Neural crest cell (in vitro differentiated cells): ENCODE measurements at regions not wholly inside any gene's neighbourhood (a gene's known extent, or its start where the extent isn't known, plus 50 kb on each side); places are given as distances from the start of the nearest gene placed in this dataset.

ENCODE experiments used
- DNase-seq: peaks from one replicate; pipeline ENCODE4 v3.0.0; 2021; ENCODE audit warnings: low read depth, mixed read lengths, low spot score
- H3K27ac Mint-ChIP-seq: one replicate; pipeline ENCODE4 v1.8.0; 2021; ENCODE audit warnings: mild to moderate bottlenecking, mixed read lengths; ENCODE audit not compliant: unreplicated experiment
- H3K27me3 Mint-ChIP-seq: 2 replicates; pipeline ENCODE4 v1.8.0; 2021; ENCODE audit warnings: low read depth, mild to moderate bottlenecking, mixed read lengths
- H3K36me3 Mint-ChIP-seq: 2 replicates; pipeline ENCODE4 v1.8.0; 2021; ENCODE audit warnings: low read depth, mild to moderate bottlenecking, mixed read lengths
- H3K4me1 Mint-ChIP-seq: 2 replicates; pipeline ENCODE4 v1.8.0; 2021; ENCODE audit warnings: mixed read lengths
- H3K4me3 Mint-ChIP-seq: one replicate; pipeline ENCODE4 v1.8.0; 2021; ENCODE audit warnings: mild to moderate bottlenecking, mixed read lengths
- H3K9me3 Mint-ChIP-seq: 2 replicates; pipeline ENCODE4 v1.8.0; 2021; ENCODE audit warnings: mixed read lengths
- CTCF ChIP-seq: fragments of 200-600 bp; sonication (generic); conservative IDR thresholded peaks from 2 replicates; pipeline ENCODE4 v1.5.0; 2021; ENCODE audit warnings: antibody characterized with exemption, mild to moderate bottlenecking

- no peak overlapping the region for H3K27ac Mint-ChIP-seq
These were observed 121.3 kb upstream of the THBS1 start for GRCh38 chr15:39459548-39459947.

GRCh38 chr15:39460748-39461147 is 120.1 kb upstream of the THBS1 start:
- H3K27me3 Mint-ChIP-seq, result no peaks in the 10 kb centered on the region
- no peak for TF ChIP-seq CTCF
- H3K27ac Mint-ChIP-seq, result peak overlapping the region; percentile 45
- no peak for DNase-seq
- no peak overlapping the region for H3K4me3 Mint-ChIP-seq
- H3K4me1 Mint-ChIP-seq, result peaks cover 1% of the 10 kb centered on the region
- H3K36me3 Mint-ChIP-seq, result no peaks in the 10 kb centered on the region
- H3K9me3 Mint-ChIP-seq, result peaks cover 12% of the 10 kb centered on the region

More at GRCh38 chr15:39459548-39459947, 121.3 kb upstream of the THBS1 start:
- Mint-ChIP-seq H3K36me3 (no peaks in the 10 kb centered on the region), H3K4me1 (peaks cover 11% of the 10 kb centered on the region), H3K9me3 (peaks cover 12% of the 10 kb centered on the region), H3K27me3 (no peaks in the 10 kb centered on the region), H3K4me3 (no peak overlapping the region)
- no peak for DNase-seq
- TF ChIP-seq CTCF, result no peak

- no peaks in the 10 kb centered on the region for H3K36me3 Mint-ChIP-seq
- no peak overlapping the region for H3K4me3 Mint-ChIP-seq
- DNase-seq, result no peak
These were observed 119.2 kb upstream of the THBS1 start for GRCh38 chr15:39461536-39462130.

GRCh38 chr15:39462691-39463090 is 118.2 kb upstream of the THBS1 start:
- H3K4me1 Mint-ChIP-seq, result no peaks in the 10 kb centered on the region
- peaks cover 12% of the 10 kb centered on the region for H3K9me3 Mint-ChIP-seq
- no peak for TF ChIP-seq CTCF
- H3K36me3 Mint-ChIP-seq, result no peaks in the 10 kb centered on the region
- no peak overlapping the region for H3K27ac Mint-ChIP-seq
- no peak overlapping the region for H3K4me3 Mint-ChIP-seq
- no peaks in the 10 kb centered on the region for H3K27me3 Mint-ChIP-seq
- DNase-seq, result no peak

More at GRCh38 chr15:39461536-39462130, 119.2 kb upstream of the THBS1 start:
- Mint-ChIP-seq H3K9me3 (peaks cover 12% of the 10 kb centered on the region), H3K27me3 (no peaks in the 10 kb centered on the region), H3K27ac (no peak overlapping the region), H3K4me1 (no peaks in the 10 kb centered on the region)
- TF ChIP-seq CTCF, result no peak

- peaks cover 15% of the 10 kb centered on the region for H3K9me3 Mint-ChIP-seq
- H3K4me3 Mint-ChIP-seq, result no peak overlapping the region
- no peak for DNase-seq
- no peaks in the 10 kb centered on the region for H3K36me3 Mint-ChIP-seq
- no peak overlapping the region for H3K27ac Mint-ChIP-seq
- H3K4me1 Mint-ChIP-seq, result no peaks in the 10 kb centered on the region
- H3K27me3 Mint-ChIP-seq, result no peaks in the 10 kb centered on the region
- no peak for TF ChIP-seq CTCF
These were observed 114.8 kb upstream of the THBS1 start for GRCh38 chr15:39465843-39466749.
